Uterus (tissue), 2 donors: ENCODE measurements at regions not wholly inside any gene's neighbourhood (a gene's known extent, or its start where the extent isn't known, plus 50 kb on each side); places are given as distances from the start of the nearest gene placed in this dataset.

ENCODE experiments used
- CTCF ChIP-seq, 4 experiments: fragments of 200-600 bp in 2 of 4; fragments of 450-650 bp in 2 of 4; sonication (generic) in 2 of 4; IDR thresholded peaks; one replicate each; pipeline ENCODE4 v1.5.1; 2016 to 2019; ENCODE audit warnings: antibody characterized with exemption in 4 of 4, mild to moderate bottlenecking in 2 of 4, moderate library complexity in 1 of 4
- POLR2A ChIP-seq, 2 donors: fragments of 450-650 bp; IDR thresholded peaks; one replicate each; pipeline ENCODE4 v1.6.1; 2016; ENCODE audit warnings: antibody characterized with exemption in 2 of 2, mild to moderate bottlenecking in 1 of 2, moderate library complexity in 1 of 2

- TF ChIP-seq POLR2A (IDR thresholded peaks at IDR 0.05) (no peak), CTCF (IDR thresholded peaks at IDR 0.05) (no peak)
Observed at GRCh38 chr2:223203971-223204929, 152.3 kb downstream of the KCNE4 start.
